ENCODE measurements at regions not wholly inside any gene's neighbourhood (a gene's known extent, or its start where the extent isn't known, plus 50 kb on each side); places are given as distances from the start of the nearest gene placed in this dataset.

DNA sequence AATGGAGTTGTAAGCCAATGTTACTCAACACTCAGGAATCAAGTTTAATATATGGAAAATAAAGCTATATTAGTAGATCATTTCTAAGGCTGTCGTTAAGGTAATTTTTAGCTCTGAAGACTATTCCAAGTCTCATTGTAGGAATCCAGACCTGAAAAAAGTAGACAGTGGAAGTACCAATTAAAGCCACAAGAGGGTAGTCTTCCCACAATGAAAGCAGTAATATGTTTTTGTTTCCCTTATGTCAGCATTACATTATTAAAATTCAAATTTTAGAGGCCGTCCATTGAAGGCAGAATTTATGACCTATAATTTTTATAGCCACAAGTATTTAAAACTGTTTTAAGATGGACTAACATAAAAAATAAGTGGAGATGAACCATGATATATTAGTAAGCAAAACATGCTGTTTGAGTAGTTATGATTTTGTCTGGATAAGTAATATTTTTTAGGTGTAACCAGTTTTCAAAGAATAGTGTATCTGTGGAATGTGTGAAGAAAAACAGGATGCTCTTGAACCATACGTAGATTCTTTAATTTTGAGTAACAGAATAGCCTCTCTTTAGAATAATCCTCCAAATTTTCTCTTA, 372.6 kb upstream of the TECRL start:
- no peaks in the 10 kb centered on the region for H3K4me1 ChIP-seq (ENCODE audit: control insufficient read depth in 2 of 2, insufficient read depth in 2 of 2, low read length in 2 of 2)
- Mint-ChIP-seq H3K9me3 (no peaks in the 10 kb centered on the region), H3K27me3 (no peaks in the 10 kb centered on the region), H3K4me3 (no peak overlapping the region), H3K27ac (no peak overlapping the region), H3K36me3 (no peaks in the 10 kb centered on the region), H3K4me1 (no peaks in the 10 kb centered on the region)
- no peaks in the 10 kb centered on the region for H3K36me3 ChIP-seq (ENCODE audit: control insufficient read depth in 2 of 3, insufficient read depth in 3 of 3, low read length in 3 of 3)
- no peak overlapping the region for H3K4me3 ChIP-seq (ENCODE audit: low read length)
- CTCF ChIA-PET = no interaction called here
- no peaks in the 10 kb centered on the region for H3K9me3 ChIP-seq (ENCODE audit: control insufficient read depth in 2 of 3, low read length in 3 of 3)
- no peak overlapping the region for H3K27ac ChIP-seq (ENCODE audit: low read depth, low read length)
- POLR2A ChIA-PET = no interaction called here
- DNase-seq (no peak), ATAC-seq (no peak)
- intact Hi-C loops (cut with micrococcal nuclease) = no loop called here
- no peaks in the 10 kb centered on the region for H3K27me3 ChIP-seq (ENCODE audit: control insufficient read depth in 2 of 2, insufficient read depth in 2 of 2, low read length in 2 of 2)

DNA sequence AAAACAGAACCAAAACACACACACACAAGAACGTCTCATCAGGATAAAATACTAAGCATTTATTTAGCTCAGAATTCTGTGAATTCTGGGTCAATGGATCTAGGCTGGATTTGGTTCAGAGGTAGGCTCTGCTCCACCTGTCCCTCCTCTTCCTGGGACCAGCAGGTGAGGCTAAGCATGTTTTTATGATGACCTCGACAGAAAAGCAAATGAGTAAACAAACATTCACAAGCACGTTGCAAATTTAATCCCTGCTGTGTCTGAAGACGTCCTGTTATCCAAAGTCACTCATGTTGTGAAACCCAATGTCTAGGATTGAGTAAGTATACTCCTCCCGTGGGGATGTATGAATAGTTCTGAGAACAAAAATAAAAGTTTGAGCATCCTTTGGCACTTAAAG, 371.4 kb upstream of the TECRL start:
- no peak overlapping the region for H3K27ac Mint-ChIP-seq
- Histone ChIP-seq H3K9me3 (ENCODE audit: control insufficient read depth in 2 of 3, low read length in 3 of 3) (no peaks in the 10 kb centered on the region), H3K27ac (ENCODE audit: low read depth, low read length) (no peak overlapping the region), H3K4me3 (ENCODE audit: low read length) (no peak overlapping the region), H3K4me1 (ENCODE audit: control insufficient read depth in 2 of 2, insufficient read depth in 2 of 2, low read length in 2 of 2) (no peaks in the 10 kb centered on the region), H3K27me3 (ENCODE audit: control insufficient read depth in 2 of 2, insufficient read depth in 2 of 2, low read length in 2 of 2) (no peaks in the 10 kb centered on the region), H3K36me3 (ENCODE audit: control insufficient read depth in 2 of 3, insufficient read depth in 3 of 3, low read length in 3 of 3) (no peaks in the 10 kb centered on the region)
- H3K4me1 Mint-ChIP-seq = no peaks in the 10 kb centered on the region
- ChIA-PET POLR2A (no interaction called here), CTCF (no interaction called here)
- intact Hi-C loops (cut with micrococcal nuclease) = no loop called here
- DNase-seq (no peak), ATAC-seq (no peak)
- H3K36me3 Mint-ChIP-seq = no peaks in the 10 kb centered on the region
- no peaks in the 10 kb centered on the region for H3K27me3 Mint-ChIP-seq
- H3K9me3 Mint-ChIP-seq = no peaks in the 10 kb centered on the region
- no peak overlapping the region for H3K4me3 Mint-ChIP-seq

- no peaks in the 10 kb centered on the region for H3K36me3 Mint-ChIP-seq
- Histone ChIP-seq H3K27me3 (ENCODE audit: control insufficient read depth in 2 of 2, insufficient read depth in 2 of 2, low read length in 2 of 2) (no peaks in the 10 kb centered on the region), H3K4me3 (ENCODE audit: low read length) (no peak overlapping the region), H3K27ac (ENCODE audit: low read depth, low read length) (no peak overlapping the region), H3K4me1 (ENCODE audit: control insufficient read depth in 2 of 2, insufficient read depth in 2 of 2, low read length in 2 of 2) (no peaks in the 10 kb centered on the region), H3K36me3 (ENCODE audit: control insufficient read depth in 2 of 3, insufficient read depth in 3 of 3, low read length in 3 of 3) (no peaks in the 10 kb centered on the region), H3K9me3 (ENCODE audit: control insufficient read depth in 2 of 3, low read length in 3 of 3) (no peaks in the 10 kb centered on the region)
- intact Hi-C loops (cut with micrococcal nuclease) = no loop called here
- no peaks in the 10 kb centered on the region for H3K4me1 Mint-ChIP-seq
- no peaks in the 10 kb centered on the region for H3K27me3 Mint-ChIP-seq
- no peak overlapping the region for H3K4me3 Mint-ChIP-seq
- ChIA-PET CTCF (interaction anchor here (0.7 kb wide), 1 partner anchor 1089 kb away, joined by 3 read pairs; no protein-coding TSS in a partner anchor), POLR2A (no interaction called here)
- H3K27ac Mint-ChIP-seq = no peak overlapping the region
- H3K9me3 Mint-ChIP-seq = no peaks in the 10 kb centered on the region
- ATAC-seq (no peak), DNase-seq (no peak)
Observed at GRCh38 chr4:64777286-64777685, 368.0 kb upstream of the TECRL start.

DNA sequence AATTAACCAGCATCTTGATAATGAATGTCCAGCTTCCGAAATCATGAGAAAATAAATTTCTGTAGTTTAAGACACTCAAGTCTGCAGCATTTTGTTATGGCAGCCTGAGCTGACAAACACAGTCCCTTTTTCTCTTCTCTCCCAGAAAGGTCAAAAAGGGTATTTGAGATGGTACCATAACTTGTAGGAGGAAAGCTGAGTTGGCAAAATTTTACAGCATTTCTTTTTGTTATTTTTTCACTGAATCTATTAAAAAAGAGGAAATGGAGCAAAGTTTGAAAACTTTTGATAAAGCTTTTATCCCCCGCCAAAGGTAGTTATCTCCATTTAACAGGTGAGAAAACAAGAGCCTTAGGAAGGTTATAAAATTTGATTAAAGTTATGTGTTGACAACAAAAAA, 367.6 kb upstream of the TECRL start:
- H3K36me3 ChIP-seq (ENCODE audit: control insufficient read depth in 2 of 3, insufficient read depth in 3 of 3, low read length in 3 of 3) = no peaks in the 10 kb centered on the region
- H3K4me1 ChIP-seq (ENCODE audit: control insufficient read depth in 2 of 2, insufficient read depth in 2 of 2, low read length in 2 of 2) = no peaks in the 10 kb centered on the region
- no peak for DNase-seq
- no peaks in the 10 kb centered on the region for H3K4me1 Mint-ChIP-seq
- intact Hi-C loops (cut with micrococcal nuclease) = no loop called here
- ChIA-PET CTCF (interaction anchor here (0.7 kb wide), 1 partner anchor 1090 kb away, joined by 3 read pairs; no protein-coding TSS in a partner anchor), POLR2A (no interaction called here)
- no peaks in the 10 kb centered on the region for H3K36me3 Mint-ChIP-seq
- H3K27me3 Mint-ChIP-seq = no peaks in the 10 kb centered on the region
- no peaks in the 10 kb centered on the region for H3K9me3 Mint-ChIP-seq
- no peak for ATAC-seq
- no peaks in the 10 kb centered on the region for H3K27me3 ChIP-seq (ENCODE audit: control insufficient read depth in 2 of 2, insufficient read depth in 2 of 2, low read length in 2 of 2)
- no peak overlapping the region for H3K27ac Mint-ChIP-seq
- H3K27ac ChIP-seq (ENCODE audit: low read depth, low read length) = no peak overlapping the region
- no peak overlapping the region for H3K4me3 ChIP-seq (ENCODE audit: low read length)
- H3K9me3 ChIP-seq (ENCODE audit: control insufficient read depth in 2 of 3, low read length in 3 of 3) = no peaks in the 10 kb centered on the region
- H3K4me3 Mint-ChIP-seq = no peak overlapping the region

GRCh38 chr4:64774626-64775025, 365.4 kb upstream of the TECRL start:
- no peak overlapping the region for H3K4me3 Mint-ChIP-seq
- H3K9me3 Mint-ChIP-seq = no peaks in the 10 kb centered on the region
- DNase-seq (no peak), ATAC-seq (no peak)
- no peaks in the 10 kb centered on the region for H3K27me3 ChIP-seq (ENCODE audit: control insufficient read depth in 2 of 2, insufficient read depth in 2 of 2, low read length in 2 of 2)
- ChIA-PET CTCF (no interaction called here), POLR2A (no interaction called here)
- no peak overlapping the region for H3K27ac Mint-ChIP-seq
- no peaks in the 10 kb centered on the region for H3K4me1 Mint-ChIP-seq
- H3K36me3 Mint-ChIP-seq = no peaks in the 10 kb centered on the region
- no peaks in the 10 kb centered on the region for H3K27me3 Mint-ChIP-seq
- no peak overlapping the region for H3K27ac ChIP-seq (ENCODE audit: low read depth, low read length)
- no peaks in the 10 kb centered on the region for H3K36me3 ChIP-seq (ENCODE audit: control insufficient read depth in 2 of 3, insufficient read depth in 3 of 3, low read length in 3 of 3)
- no peak overlapping the region for H3K4me3 ChIP-seq (ENCODE audit: low read length)
- intact Hi-C loops (cut with micrococcal nuclease) = no loop called here
- H3K4me1 ChIP-seq (ENCODE audit: control insufficient read depth in 2 of 2, insufficient read depth in 2 of 2, low read length in 2 of 2) = no peaks in the 10 kb centered on the region
- H3K9me3 ChIP-seq (ENCODE audit: control insufficient read depth in 2 of 3, low read length in 3 of 3) = no peaks in the 10 kb centered on the region

DNA sequence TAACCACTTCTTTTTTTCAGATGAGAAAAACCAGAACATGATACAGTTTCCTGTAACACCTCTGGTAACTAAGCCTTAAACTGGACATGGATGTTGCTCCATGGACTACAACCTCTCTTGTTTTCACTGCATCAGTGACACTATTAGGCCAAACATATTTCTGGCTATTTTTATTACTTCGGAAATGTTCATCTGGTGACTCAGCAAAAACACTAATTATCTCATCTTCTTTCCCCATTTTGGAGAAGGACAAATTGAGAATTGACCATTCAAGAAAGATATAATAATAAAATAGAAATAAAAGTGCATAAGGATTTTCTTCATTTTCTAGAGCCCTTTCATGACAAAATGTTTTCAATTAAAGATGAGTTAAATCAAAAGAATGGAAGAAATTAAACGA, 361.9 kb upstream of the TECRL start:
- intact Hi-C loops (cut with micrococcal nuclease) = no loop called here
- CTCF ChIA-PET = no interaction called here

DNA sequence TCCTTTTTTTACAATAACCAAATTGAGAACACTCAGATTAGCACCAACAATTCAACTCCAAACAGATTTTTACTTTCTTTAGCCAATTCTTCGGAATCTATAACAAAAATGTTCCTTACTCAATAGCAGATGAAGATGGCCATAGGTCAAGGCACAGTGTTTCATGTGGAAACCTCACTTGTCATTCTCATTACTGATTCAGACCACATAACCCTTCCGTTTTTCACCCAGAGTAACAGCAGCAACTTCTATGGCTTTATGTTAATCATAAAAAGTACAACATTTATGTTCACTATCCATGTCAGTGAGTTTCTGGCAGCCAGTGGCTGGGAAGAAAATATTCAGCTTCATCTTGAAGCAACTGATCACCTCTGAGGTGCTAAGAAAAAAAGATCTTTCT, 358.3 kb upstream of the TECRL start:
- Mint-ChIP-seq H3K4me3 (no peak overlapping the region), H3K4me1 (no peaks in the 10 kb centered on the region), H3K36me3 (no peaks in the 10 kb centered on the region), H3K27me3 (no peaks in the 10 kb centered on the region), H3K27ac (no peak overlapping the region), H3K9me3 (peaks cover 0 to 10% (median 2%) of the 10 kb centered on the region in 11 donors)
- Histone ChIP-seq H3K4me1 (ENCODE audit: control insufficient read depth in 2 of 2, insufficient read depth in 2 of 2, low read length in 2 of 2) (no peaks in the 10 kb centered on the region), H3K27ac (ENCODE audit: low read depth, low read length) (no peak overlapping the region), H3K9me3 (ENCODE audit: control insufficient read depth in 2 of 3, low read length in 3 of 3) (no peaks in the 10 kb centered on the region), H3K4me3 (ENCODE audit: low read length) (no peak overlapping the region), H3K36me3 (ENCODE audit: control insufficient read depth in 2 of 3, insufficient read depth in 3 of 3, low read length in 3 of 3) (no peaks in the 10 kb centered on the region), H3K27me3 (ENCODE audit: control insufficient read depth in 2 of 2, insufficient read depth in 2 of 2, low read length in 2 of 2) (no peaks in the 10 kb centered on the region)
- no peak for DNase-seq
- ATAC-seq = no peak
- ChIA-PET POLR2A (no interaction called here), CTCF (no interaction called here)
- intact Hi-C loops (cut with micrococcal nuclease) = no loop called here

More for the DNA sequence above, 361.9 kb upstream of the TECRL start:
- H3K9me3 ChIP-seq (ENCODE audit: control insufficient read depth in 2 of 3, low read length in 3 of 3) = no peaks in the 10 kb centered on the region
- POLR2A ChIA-PET = no interaction called here
- H3K27ac ChIP-seq (ENCODE audit: low read depth, low read length) = no peak overlapping the region
- H3K4me3 Mint-ChIP-seq = no peak overlapping the region
- no peaks in the 10 kb centered on the region for H3K4me1 Mint-ChIP-seq
- H3K27me3 Mint-ChIP-seq = no peaks in the 10 kb centered on the region
- no peaks in the 10 kb centered on the region for H3K36me3 Mint-ChIP-seq
- H3K4me3 ChIP-seq (ENCODE audit: low read length) = no peak overlapping the region
- H3K27ac Mint-ChIP-seq = no peak overlapping the region
- no peaks in the 10 kb centered on the region for H3K36me3 ChIP-seq (ENCODE audit: control insufficient read depth in 2 of 3, insufficient read depth in 3 of 3, low read length in 3 of 3)
- ATAC-seq = no peak
- DNase-seq = no peak
- peaks cover 0 to 4% (median 0%) of the 10 kb centered on the region in 11 donors for H3K9me3 Mint-ChIP-seq
- no peaks in the 10 kb centered on the region for H3K4me1 ChIP-seq (ENCODE audit: control insufficient read depth in 2 of 2, insufficient read depth in 2 of 2, low read length in 2 of 2)
- no peaks in the 10 kb centered on the region for H3K27me3 ChIP-seq (ENCODE audit: control insufficient read depth in 2 of 2, insufficient read depth in 2 of 2, low read length in 2 of 2)
